Breast epithelium (tissue), 4 donors: ENCODE measurements at regions not wholly inside any gene's neighbourhood (a gene's known extent, or its start where the extent isn't known, plus 50 kb on each side); places are given as distances from the start of the nearest gene placed in this dataset.

ENCODE experiments used
- DNase-seq, 2 donors: peaks; one replicate each; pipeline ENCODE4 v3.0.0-alpha.2; 2019; ENCODE audit warnings: low spot score in 2 of 2
- H3K27ac ChIP-seq, 2 donors: fragments of 200-600 bp; sonication (generic) in 1 of 2; one replicate each; pipeline ENCODE4 v1.5.1; 2016 to 2019; ENCODE audit warnings: mild to moderate bottlenecking in 1 of 2
- H3K27me3 ChIP-seq, 2 donors: fragments of 200-600 bp; sonication (generic) in 1 of 2; one replicate each; pipeline versions ENCODE4 v1.5.1 to v1.6.0; 2017 to 2019; ENCODE audit warnings: control low read depth in 1 of 2, mild to moderate bottlenecking in 1 of 2
- H3K36me3 ChIP-seq: fragments of 200-600 bp; one replicate; pipeline ENCODE4 v1.5.1; 2019
- H3K4me1 ChIP-seq, 2 donors: fragments of 200-600 bp; sonication (generic); one replicate each; pipeline ENCODE4 v1.5.1; 2016 to 2019; ENCODE audit warnings: control low read depth in 1 of 2
- H3K4me3 ChIP-seq, 3 donors: fragments of 200-600 bp; sonication (generic); 1 replicate in 2 of 3; 2 replicates in 1 of 3; pipeline ENCODE4 v1.5.1; 2016 to 2019; ENCODE audit warnings: mild to moderate bottlenecking in 3 of 3, moderate library complexity in 2 of 3
- H3K9me3 ChIP-seq, 2 donors: fragments of 200-600 bp; sonication (generic) in 1 of 2; one replicate each; pipeline ENCODE4 v1.5.1; 2016 to 2019; ENCODE audit warnings: control low read depth in 1 of 2
- CTCF ChIP-seq, 3 donors: fragments of 450-650 bp; IDR thresholded peaks; one replicate each; pipeline ENCODE4 v1.5.1; 2016 to 2017; ENCODE audit warnings: antibody characterized with exemption in 3 of 3, mild to moderate bottlenecking in 3 of 3, moderate library complexity in 3 of 3
- POLR2A ChIP-seq: fragments of 450-650 bp; IDR thresholded peaks from one replicate; pipeline ENCODE4 v1.6.1; 2016; ENCODE audit warnings: antibody characterized with exemption, mild to moderate bottlenecking, moderate library complexity
- POLR2AphosphoS5 ChIP-seq, 3 donors: sonication (generic); formaldehyde crosslinking; IDR thresholded peaks; one replicate each; pipeline ENCODE4 v1.6.1; 2017; ENCODE audit warnings: antibody characterized with exemption in 3 of 3
- intact Hi-C: fragments of 100-400 bp; cut with DNase I; formaldehyde crosslinking; loops from one replicate; pipeline ENCODE4 v1.15.1; 2023; ENCODE audit warnings: low total_unique reads

GRCh38 chr1:96039910-96040309, 681.7 kb upstream of the PTBP2 start:
- H3K27me3 ChIP-seq: no peaks in the 10 kb centered on the region
- H3K9me3 ChIP-seq: no peaks in the 10 kb centered on the region
- intact Hi-C loops: no loop called here
- H3K27ac ChIP-seq: no peak overlapping the region
- DNase-seq: no peak
- no peaks in the 10 kb centered on the region for H3K36me3 ChIP-seq
- no peaks in the 10 kb centered on the region for H3K4me1 ChIP-seq
- TF ChIP-seq POLR2A: no peak
- no peak for TF ChIP-seq POLR2AphosphoS5 (IDR thresholded peaks at IDR 0.05)
- no peak for TF ChIP-seq CTCF (IDR thresholded peaks at IDR 0.05)
- H3K4me3 ChIP-seq: no peak overlapping the region

GRCh38 chr1:96041470-96041869, 680.1 kb upstream of the PTBP2 start:
- H3K4me3 ChIP-seq: no peak overlapping the region
- no peak for TF ChIP-seq POLR2AphosphoS5 (IDR thresholded peaks at IDR 0.05)
- no peak for TF ChIP-seq POLR2A
- TF ChIP-seq CTCF (IDR thresholded peaks at IDR 0.05): no peak
- H3K36me3 ChIP-seq: no peaks in the 10 kb centered on the region
- no peaks in the 10 kb centered on the region for H3K9me3 ChIP-seq
- H3K4me1 ChIP-seq: no peaks in the 10 kb centered on the region
- DNase-seq: no peak
- H3K27me3 ChIP-seq: no peaks in the 10 kb centered on the region
- no peak overlapping the region for H3K27ac ChIP-seq
- intact Hi-C loops: no loop called here

DNA sequence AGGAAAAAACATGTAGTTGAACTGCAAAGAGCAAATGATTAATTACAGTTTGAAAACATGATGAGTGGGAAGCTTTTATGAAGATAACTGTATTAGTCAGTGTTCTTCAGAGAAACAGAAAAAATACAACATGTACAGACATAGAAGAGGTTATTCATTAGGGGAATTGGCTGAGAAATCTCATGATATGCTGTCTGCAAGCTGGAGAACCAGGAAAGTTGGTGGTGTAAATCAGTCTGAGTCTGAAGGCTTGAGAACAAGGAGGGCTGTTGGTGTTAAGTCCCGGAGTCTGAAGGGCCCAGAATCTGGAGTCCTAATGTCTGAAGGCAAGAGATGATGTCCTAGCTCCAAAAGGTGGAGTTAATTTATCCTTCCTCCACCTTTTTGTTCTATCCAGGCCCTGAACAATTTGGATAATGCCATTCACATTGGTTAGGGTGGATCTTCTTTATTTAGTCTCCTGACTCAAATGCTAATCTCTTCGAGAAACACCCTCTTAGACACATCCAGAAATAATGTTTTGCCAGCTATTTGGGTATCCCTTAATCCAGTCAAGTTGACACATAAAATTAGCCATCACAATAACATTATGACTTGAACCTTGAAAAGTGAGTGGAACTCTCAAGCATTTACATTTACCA, 672.9 kb upstream of the PTBP2 start:
- H3K36me3 ChIP-seq: no peaks in the 10 kb centered on the region
- H3K4me3 ChIP-seq: no peak overlapping the region
- no peak for TF ChIP-seq POLR2A
- TF ChIP-seq POLR2AphosphoS5 (IDR thresholded peaks at IDR 0.05): no peak
- TF ChIP-seq CTCF (IDR thresholded peaks at IDR 0.05): no peak
- H3K27ac ChIP-seq: no peak overlapping the region
- no peaks in the 10 kb centered on the region for H3K27me3 ChIP-seq
- DNase-seq: no peak
- H3K9me3 ChIP-seq: no peaks in the 10 kb centered on the region
- no peaks in the 10 kb centered on the region for H3K4me1 ChIP-seq
- intact Hi-C loops: no loop called here

- no peaks in the 10 kb centered on the region for H3K9me3 ChIP-seq
- DNase-seq: no peak
- H3K4me1 ChIP-seq: no peaks in the 10 kb centered on the region
- H3K36me3 ChIP-seq: no peaks in the 10 kb centered on the region
- no peak overlapping the region for H3K4me3 ChIP-seq
- intact Hi-C loops: no loop called here
- H3K27me3 ChIP-seq: no peaks in the 10 kb centered on the region
- H3K27ac ChIP-seq: no peak overlapping the region
- TF ChIP-seq POLR2A (no peak), CTCF (IDR thresholded peaks at IDR 0.05) (no peak), POLR2AphosphoS5 (IDR thresholded peaks at IDR 0.05) (no peak)
Observed at GRCh38 chr1:96049759-96050409, 671.7 kb upstream of the PTBP2 start.

GRCh38 chr1:96059276-96059675, 662.3 kb upstream of the PTBP2 start:
- no peak overlapping the region for H3K4me3 ChIP-seq
- no peaks in the 10 kb centered on the region for H3K36me3 ChIP-seq
- intact Hi-C loops: no loop called here
- TF ChIP-seq CTCF (IDR thresholded peaks at IDR 0.05) (no peak), POLR2AphosphoS5 (IDR thresholded peaks at IDR 0.05) (no peak), POLR2A (no peak)
- no peaks in the 10 kb centered on the region for H3K27me3 ChIP-seq
- H3K27ac ChIP-seq: no peak overlapping the region
- DNase-seq: no peak
- H3K9me3 ChIP-seq: no peaks in the 10 kb centered on the region
- no peaks in the 10 kb centered on the region for H3K4me1 ChIP-seq
